GM23248 (cell line): ENCODE measurements at regions not wholly inside any gene's neighbourhood (a gene's known extent, or its start where the extent isn't known, plus 50 kb on each side); places are given as distances from the start of the nearest gene placed in this dataset.

Source experiments
- EZH2 ChIP-seq: fragments of 200-600 bp; sonication (generic); IDR thresholded peaks from 2 replicates; pipeline ENCODE4 v1.6.1; 2018; ENCODE audit warnings: antibody characterized with exemption, mild to moderate bottlenecking; ENCODE audit not compliant: insufficient read depth, poor library complexity, severe bottlenecking
- EZH2phosphoT487 ChIP-seq: fragments of 200-600 bp; sonication (generic); IDR thresholded peaks from 2 replicates; pipeline ENCODE4 v1.6.1; 2018; ENCODE audit warnings: antibody characterized with exemption, moderate library complexity, mild to moderate bottlenecking, low read depth; ENCODE audit not compliant: insufficient read depth

DNA sequence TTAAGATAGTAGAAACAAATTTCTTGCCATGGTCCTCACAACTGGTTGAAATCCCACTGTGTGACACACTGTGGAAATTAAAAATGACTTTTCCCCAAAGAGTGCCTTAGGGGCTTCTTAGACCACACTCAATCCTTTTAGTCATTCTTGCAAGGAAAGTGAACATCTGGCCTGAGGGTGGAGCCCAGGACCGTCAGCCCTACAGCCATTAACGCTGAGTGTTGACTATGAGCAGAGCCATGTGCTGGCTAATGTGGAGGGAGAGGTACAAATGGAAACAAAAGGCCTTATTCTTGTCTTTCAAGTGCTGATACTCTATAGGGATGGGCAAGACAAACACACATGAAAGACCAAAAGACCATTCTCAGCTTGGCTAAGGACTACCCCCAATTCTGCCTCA is 456.5 kb downstream of the ZSWIM6 start:
- TF ChIP-seq EZH2phosphoT487 (no peak), EZH2 (no peak)
